Liver (tissue), 3 donors: ENCODE measurements at regions not wholly inside any gene's neighbourhood (a gene's known extent, or its start where the extent isn't known, plus 50 kb on each side); places are given as distances from the start of the nearest gene placed in this dataset.

Experiments used
- ATF3 ChIP-seq: IDR thresholded peaks from 2 replicates; pipeline ENCODE4 v1.6.1; 2016; ENCODE audit warnings: antibody characterized with exemption
- CTCF ChIP-seq: fragments of 150-350 bp; IDR thresholded peaks from 2 replicates; pipeline ENCODE4 v1.5.1; 2017; ENCODE audit warnings: improper control_type of control experiment, low read depth, low read length; ENCODE audit not compliant: missing input control
- EGR1 ChIP-seq, 2 donors: IDR thresholded peaks; 2 replicates each; pipeline ENCODE4 v1.6.1; 2016 to 2018; ENCODE audit warnings: antibody characterized with exemption in 2 of 2, low read depth in 2 of 2
- FOXA1 ChIP-seq: IDR thresholded peaks from 2 replicates; pipeline ENCODE4 v1.6.1; 2016; ENCODE audit warnings: antibody characterized with exemption
- GABPA ChIP-seq, 2 donors: IDR thresholded peaks in 1 of 2; conservative IDR thresholded peaks in 1 of 2; 2 replicates each; pipeline ENCODE4 v1.6.1; 2016; ENCODE audit warnings: antibody characterized with exemption in 2 of 2, mild to moderate bottlenecking in 1 of 2, moderate library complexity in 1 of 2
- HNF4A ChIP-seq, 2 donors: conservative IDR thresholded peaks; 2 replicates each; pipeline ENCODE4 v1.6.1; 2016; ENCODE audit warnings: antibody characterized with exemption in 2 of 2, mild to moderate bottlenecking in 2 of 2
- JUND ChIP-seq, 2 donors: IDR thresholded peaks; 2 replicates each; pipeline ENCODE4 v1.6.1; 2016; ENCODE audit warnings: antibody characterized with exemption in 2 of 2
- MAX ChIP-seq: IDR thresholded peaks from 2 replicates; pipeline ENCODE4 v1.6.1; 2016; ENCODE audit warnings: antibody characterized with exemption
- RAD21 ChIP-seq, 2 donors: IDR thresholded peaks; 2 replicates each; pipeline ENCODE4 v1.6.1; 2016; ENCODE audit warnings: antibody characterized with exemption in 2 of 2, mild to moderate bottlenecking in 2 of 2
- RXRA ChIP-seq, 2 donors: IDR thresholded peaks; 2 replicates each; pipeline ENCODE4 v1.6.1; 2017 to 2018; ENCODE audit warnings: antibody characterized with exemption in 2 of 2, mild to moderate bottlenecking in 1 of 2
- YY1 ChIP-seq: IDR thresholded peaks from 2 replicates; pipeline ENCODE4 v1.6.1; 2016; ENCODE audit warnings: antibody characterized with exemption, mild to moderate bottlenecking
- donor health status: healthy.
- donor health status: healthy.

GRCh38 chr9:7243838-7244237, 486.1 kb downstream of the KDM4C start:
- TF ChIP-seq CTCF (no peak), JUND (IDR thresholded peaks at IDR 0.05) (no peak), MAX (no peak), GABPA (IDR thresholded peaks at IDR 0.05 in 1 of 2, conservative IDR thresholded peaks at IDR 0.05 in 1 of 2) (no peak), HNF4A (conservative IDR thresholded peaks at IDR 0.05) (no peak), ATF3 (no peak), EGR1 (IDR thresholded peaks at IDR 0.05; ENCODE audit: low read depth in 2 of 2) (no peak), RAD21 (IDR thresholded peaks at IDR 0.05) (no peak), YY1 (no peak), FOXA1 (no peak), RXRA (IDR thresholded peaks at IDR 0.05) (no peak)
